ENCODE measurements at regions not wholly inside any gene's neighbourhood (a gene's known extent, or its start where the extent isn't known, plus 50 kb on each side); places are given as distances from the start of the nearest gene placed in this dataset.

DNA sequence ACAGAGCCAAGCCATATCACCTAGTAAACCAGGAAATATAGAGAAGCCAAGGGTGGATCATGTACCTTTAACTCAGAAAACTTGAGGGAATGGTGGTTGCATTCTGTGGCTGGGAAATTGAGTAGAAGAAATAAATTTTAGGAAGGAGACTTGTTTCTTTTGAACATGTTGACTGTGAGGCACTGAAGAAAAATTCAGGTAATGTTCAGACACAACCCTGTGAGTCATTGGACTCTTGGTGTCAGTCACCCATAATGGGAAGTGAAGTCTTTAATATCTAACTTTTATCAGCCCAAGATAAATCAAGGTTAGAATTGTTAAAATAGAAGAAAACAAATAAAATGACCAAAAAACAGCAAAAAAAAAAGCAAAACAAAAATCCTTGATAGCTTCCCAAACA is 98.8 kb upstream of the GRIK2 start:
- TF ChIP-seq, protein P1, sequence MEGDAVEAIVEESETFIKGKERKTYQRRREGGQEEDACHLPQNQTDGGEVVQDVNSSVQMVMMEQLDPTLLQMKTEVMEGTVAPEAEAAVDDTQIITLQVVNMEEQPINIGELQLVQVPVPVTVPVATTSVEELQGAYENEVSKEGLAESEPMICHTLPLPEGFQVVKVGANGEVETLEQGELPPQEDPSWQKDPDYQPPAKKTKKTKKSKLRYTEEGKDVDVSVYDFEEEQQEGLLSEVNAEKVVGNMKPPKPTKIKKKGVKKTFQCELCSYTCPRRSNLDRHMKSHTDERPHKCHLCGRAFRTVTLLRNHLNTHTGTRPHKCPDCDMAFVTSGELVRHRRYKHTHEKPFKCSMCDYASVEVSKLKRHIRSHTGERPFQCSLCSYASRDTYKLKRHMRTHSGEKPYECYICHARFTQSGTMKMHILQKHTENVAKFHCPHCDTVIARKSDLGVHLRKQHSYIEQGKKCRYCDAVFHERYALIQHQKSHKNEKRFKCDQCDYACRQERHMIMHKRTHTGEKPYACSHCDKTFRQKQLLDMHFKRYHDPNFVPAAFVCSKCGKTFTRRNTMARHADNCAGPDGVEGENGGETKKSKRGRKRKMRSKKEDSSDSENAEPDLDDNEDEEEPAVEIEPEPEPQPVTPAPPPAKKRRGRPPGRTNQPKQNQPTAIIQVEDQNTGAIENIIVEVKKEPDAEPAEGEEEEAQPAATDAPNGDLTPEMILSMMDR (conservative IDR thresholded peaks at IDR 0.05; ENCODE audit: low read length): no peak
- no peak for TF ChIP-seq EZH2phosphoT487 (IDR thresholded peaks at IDR 0.05; ENCODE audit: borderline replicate concordance, low read depth, low read length)

Data from OCI-LY7 (cell line).